IMR-90 (cell line): ENCODE measurements at regions not wholly inside any gene's neighbourhood (a gene's known extent, or its start where the extent isn't known, plus 50 kb on each side); places are given as distances from the start of the nearest gene placed in this dataset.
A peak's percentile ranks its signal among the peaks of the same experiment; 100 is the strongest.

ENCODE experiments used
- ATAC-seq: fragments of 200-7000 bp; cut with Tn5 transposase; 2 replicates; pipeline ENCODE4 v1.9.1; 2020; ENCODE audit warnings: low read depth, mild to moderate bottlenecking, moderate library complexity
- BruUV-seq: library from RNA; stranded (reverse); fragments of 400-500 nt; replicated peaks from 2 replicates; lab custom pipeline; 2021; lab: Mats Ljungman, UMichigan
- CTCF ChIA-PET: fragments of 300-600 bp; formaldehyde crosslinking; extraction: SDS; loops from one replicate; lab custom pipeline; 2021; ENCODE audit warnings: antibody characterized with exemption; lab: Yijun Ruan, JAX
- POLR2A ChIA-PET: fragments of 300-600 bp; sonication (Branson Sonifier 250); formaldehyde crosslinking; loops from one replicate; lab custom pipeline; 2022; ENCODE audit warnings: antibody characterized with exemption; ENCODE audit not compliant: unreplicated experiment; lab: Charles Lee
- DNase-seq: peaks from one replicate; pipeline ENCODE4 v3.0.0; 2013
- H2AFZ ChIP-seq: replicated peaks from 2 replicates; pipeline ENCODE3; 2013; ENCODE audit warnings: low read length, mild to moderate bottlenecking; ENCODE audit not compliant: poor library complexity
- H2AK5ac ChIP-seq: 2 replicates; pipeline ENCODE4 v1.6.1; 2013; ENCODE audit warnings: low read depth, low read length, inconsistent platforms
- H2AK9ac ChIP-seq: replicated peaks from 2 replicates; pipeline ENCODE3; 2013; ENCODE audit warnings: mild to moderate bottlenecking, low read depth, low read length, moderate library complexity; ENCODE audit not compliant: poor library complexity
- H2BK120ac ChIP-seq: 2 replicates; pipeline ENCODE4 v1.6.1; 2013; ENCODE audit warnings: low read depth, low read length, inconsistent platforms
- H2BK15ac ChIP-seq: 3 replicates; pipeline ENCODE4 v1.6.1; 2013; ENCODE audit warnings: low read depth, low read length, inconsistent platforms
- H2BK20ac ChIP-seq: 2 replicates; pipeline ENCODE4 v1.6.1; 2013; ENCODE audit warnings: low read depth, mild to moderate bottlenecking, inconsistent platforms, low read length, moderate library complexity
- H2BK5ac ChIP-seq: 2 replicates; pipeline ENCODE4 v1.6.1; 2013; ENCODE audit warnings: mild to moderate bottlenecking, low read depth, low read length, inconsistent platforms; ENCODE audit not compliant: poor library complexity, severe bottlenecking
- H3K14ac ChIP-seq: replicated peaks from 2 replicates; pipeline ENCODE4 v1.6.1; 2013; ENCODE audit warnings: low read depth, low read length, inconsistent platforms
- H3K18ac ChIP-seq: 2 replicates; pipeline ENCODE4 v1.6.1; 2013; ENCODE audit warnings: low read depth, low read length, control low read depth
- H3K23ac ChIP-seq: 2 replicates; pipeline ENCODE4 v1.6.1; 2013; ENCODE audit warnings: low read depth, low read length, inconsistent platforms
- H3K27ac ChIP-seq: 2 replicates; pipeline ENCODE4 v1.5.1; 2013; ENCODE audit warnings: mild to moderate bottlenecking, control low read depth, low read length; ENCODE audit not compliant: insufficient read depth
- H3K27me3 ChIP-seq: 2 replicates; pipeline ENCODE4 v1.6.1; 2013; ENCODE audit warnings: low read length; ENCODE audit not compliant: control insufficient read depth, insufficient read depth
- H3K36me3 ChIP-seq: 2 replicates; pipeline ENCODE4 v1.6.1; 2013; ENCODE audit warnings: low read length, mixed read lengths; ENCODE audit not compliant: control insufficient read depth, insufficient read depth
- H3K4ac ChIP-seq: 2 replicates; pipeline ENCODE4 v1.6.1; 2013; ENCODE audit warnings: low read depth, low read length, inconsistent platforms
- H3K4me1 ChIP-seq: 2 replicates; pipeline ENCODE4 v1.6.1; 2013; ENCODE audit warnings: low read length, mixed read lengths; ENCODE audit not compliant: control insufficient read depth, insufficient read depth
- H3K4me2 ChIP-seq: 2 replicates; pipeline ENCODE4 v1.6.1; 2013; ENCODE audit warnings: low read depth, mild to moderate bottlenecking, control low read depth, low read length, moderate library complexity
- H3K4me3 ChIP-seq: 2 replicates; pipeline ENCODE4 v1.5.1; 2013; ENCODE audit warnings: low read depth, mild to moderate bottlenecking, control low read depth, low read length, moderate library complexity; ENCODE audit not compliant: insufficient read depth
- H3K56ac ChIP-seq: 2 replicates; pipeline ENCODE4 v1.6.1; 2013; ENCODE audit warnings: low read length, inconsistent platforms; ENCODE audit not compliant: insufficient read depth; ENCODE audit errors: extremely low read depth
- H3K79me1 ChIP-seq, 2 experiments: 2 replicates each; pipeline ENCODE4 v1.6.1; 2013; ENCODE audit warnings: low read length in 2 of 2, inconsistent platforms in 1 of 2, low read depth in 1 of 2
- H3K9ac ChIP-seq: 2 replicates; pipeline ENCODE4 v1.6.1; 2013; ENCODE audit warnings: low read depth, low read length, control low read depth
- H3K9me1 ChIP-seq: 2 replicates; pipeline ENCODE4 v1.6.1; 2013; ENCODE audit warnings: low read length, inconsistent platforms; ENCODE audit not compliant: insufficient read depth
- H3K9me3 ChIP-seq: 2 replicates; pipeline ENCODE4 v1.6.1; 2013; ENCODE audit warnings: low read length; ENCODE audit not compliant: control insufficient read depth, insufficient read depth
- H4K20me1 ChIP-seq: 2 replicates; pipeline ENCODE4 v1.6.1; 2013; ENCODE audit warnings: low read length, inconsistent platforms; ENCODE audit not compliant: insufficient read depth
- H4K5ac ChIP-seq: 2 replicates; pipeline ENCODE4 v1.6.1; 2013; ENCODE audit warnings: mild to moderate bottlenecking, low read depth, low read length, control low read depth
- H4K8ac ChIP-seq, 2 experiments: 2 replicates each; pipeline ENCODE4 v1.6.1; 2013; ENCODE audit warnings: low read depth in 2 of 2, low read length in 2 of 2, control low read depth in 1 of 2, inconsistent platforms in 1 of 2
- H4K91ac ChIP-seq: 2 replicates; pipeline ENCODE4 v1.6.1; 2013; ENCODE audit warnings: low read depth, low read length, inconsistent platforms; ENCODE audit not compliant: insufficient read depth
- BHLHE40 ChIP-seq: fragments of 150-350 bp; IDR thresholded peaks from 2 replicates; pipeline ENCODE4 v1.6.1; 2016; ENCODE audit warnings: mild to moderate bottlenecking, low read depth, low read length
- CEBPB ChIP-seq: IDR thresholded peaks from 2 replicates; pipeline ENCODE4 v1.6.1; 2012; ENCODE audit warnings: low read depth, low read length, improper control_type of control experiment
- CHD1 ChIP-seq: IDR thresholded peaks from 2 replicates; pipeline ENCODE4 v1.6.1; 2012; ENCODE audit warnings: low read depth, low read length, improper control_type of control experiment
- FOS ChIP-seq: fragments of 150-350 bp; IDR thresholded peaks from 2 replicates; pipeline ENCODE4 v1.6.1; 2016; ENCODE audit warnings: low read depth, low read length
- MAFK ChIP-seq: IDR thresholded peaks from 2 replicates; pipeline ENCODE4 v1.6.1; 2012; ENCODE audit warnings: low read depth, low read length, improper control_type of control experiment
- MAZ ChIP-seq: IDR thresholded peaks from 2 replicates; pipeline ENCODE4 v1.6.1; 2012; ENCODE audit warnings: low read depth, mild to moderate bottlenecking, low read length, improper control_type of control experiment, moderate library complexity, borderline replicate concordance
- MXI1 ChIP-seq: IDR thresholded peaks from 2 replicates; pipeline ENCODE4 v1.6.1; 2012; ENCODE audit warnings: low read depth, mild to moderate bottlenecking, low read length, moderate library complexity, borderline replicate concordance
- NFE2L2 ChIP-seq: fragments of 150-350 bp; IDR thresholded peaks from 2 replicates; pipeline ENCODE4 v1.6.1; 2016; ENCODE audit warnings: low read depth, mild to moderate bottlenecking, low read length
- POLR2A ChIP-seq: IDR thresholded peaks from 2 replicates; pipeline ENCODE4 v1.6.1; 2012; ENCODE audit warnings: mild to moderate bottlenecking, low read depth, low read length
- RAD21 ChIP-seq: IDR thresholded peaks from 2 replicates; pipeline ENCODE4 v1.6.1; 2012; ENCODE audit warnings: low read length, improper control_type of control experiment
- RCOR1 ChIP-seq: IDR thresholded peaks from 2 replicates; pipeline ENCODE4 v1.6.1; 2012; ENCODE audit warnings: mild to moderate bottlenecking, low read length, improper control_type of control experiment; ENCODE audit not compliant: insufficient replicate concordance
- RFX5 ChIP-seq: IDR thresholded peaks from 2 replicates; pipeline ENCODE4 v1.8.0; 2012; ENCODE audit warnings: low read depth, mild to moderate bottlenecking, low read length, moderate library complexity
- SMC3 ChIP-seq: fragments of 150-350 bp; IDR thresholded peaks from 2 replicates; pipeline ENCODE4 v1.6.1; 2016; ENCODE audit warnings: low read depth, mild to moderate bottlenecking, antibody characterized with exemption, low read length, moderate library complexity
- WGBS, 2 experiments: methylation state at CpG; one replicate each; pipeline versions ENCODE4 v1.1.5 to v1.1.7; 2013; ENCODE audit warnings: missing lambda C conversion rate in 2 of 2; ENCODE audit not compliant: insufficient read length in 1 of 2; ENCODE audit errors: extremely low coverage in 2 of 2; 5-methylcytosine and 5-hydroxymethylcytosine counted together
- dilution Hi-C: fragments of 300-500 bp; cut with HindIII; formaldehyde crosslinking; loops from one replicate; pipeline ENCODE4 v1.14.3; 2018; ENCODE audit warnings: low sequenced_read_pairs; ENCODE audit not compliant: unreplicated experiment
- in situ Hi-C: fragments of 300-500 bp; cut with MboI; formaldehyde crosslinking; loops from 3 replicates; pipeline ENCODE4 v1.14.3; 2019; ENCODE audit warnings: low sequenced_read_pairs, inconsistent platforms, mixed read lengths
- intact Hi-C: fragments of 100-400 bp; cut with micrococcal nuclease; formaldehyde crosslinking; loops from 2 replicates; pipeline ENCODE4 v1.10.0; 2022
- TF ChIP-seq, protein P1 (sequence below): conservative IDR thresholded peaks from 2 replicates; pipeline ENCODE4 v1.5.1; 2012; ENCODE audit warnings: mild to moderate bottlenecking, low read depth, low read length, improper control_type of control experiment
- TF ChIP-seq, protein P2 (sequence below): fragments of 150-350 bp; IDR thresholded peaks from 2 replicates; pipeline ENCODE4 v1.6.1; 2016; ENCODE audit warnings: low read depth, mild to moderate bottlenecking, low read length, moderate library complexity, borderline replicate concordance
- TF ChIP-seq, protein P3 (sequence below): fragments of 150-350 bp; IDR thresholded peaks from 2 replicates; pipeline ENCODE4 v1.6.1; 2017; ENCODE audit warnings: mild to moderate bottlenecking, antibody characterized with exemption, low read length, low read depth

DNA sequence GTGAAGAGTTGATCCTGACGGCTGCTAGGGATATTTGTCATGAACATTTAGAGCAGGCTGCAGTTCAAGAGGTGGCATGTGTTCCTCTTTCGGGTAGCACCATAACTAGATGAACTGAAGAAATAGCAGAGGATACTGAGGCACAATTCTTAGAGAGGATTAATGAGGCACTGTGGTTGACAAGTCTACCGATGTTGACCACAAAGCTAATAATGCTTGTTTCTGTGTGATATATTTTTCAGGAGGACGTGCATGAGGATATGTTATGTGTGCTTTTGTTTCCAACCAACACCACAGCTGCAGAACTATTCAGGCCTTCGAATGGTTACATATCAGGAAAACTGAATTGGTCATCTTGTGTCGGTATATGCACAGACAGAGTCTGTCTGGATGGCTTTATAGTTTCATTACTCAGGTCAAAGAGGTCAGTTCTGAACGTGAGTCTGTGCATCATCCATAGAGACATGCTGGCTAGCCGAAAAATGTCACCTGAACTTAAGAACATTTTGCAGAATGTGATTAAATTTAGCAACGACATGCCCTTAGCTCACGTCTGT is 210.1 kb upstream of the IRS2 start:
- DNase-seq (no peak), ATAC-seq (no peak)
- Histone ChIP-seq H4K5ac (no peak overlapping the region), H3K4me3 (no peak overlapping the region), H3K56ac (no peak overlapping the region), H4K8ac (no peak overlapping the region), H2BK5ac (no peak overlapping the region), H3K79me1 (no peaks in the 10 kb centered on the region), H3K9me1 (peaks cover 16% of the 10 kb centered on the region), H2BK20ac (no peak overlapping the region), H3K4me2 (no peak overlapping the region), H4K91ac (no peak overlapping the region), H2AK5ac (no peak overlapping the region), H3K9ac (no peak overlapping the region), H3K4ac (no peak overlapping the region), H4K20me1 (no peaks in the 10 kb centered on the region), H2AFZ (no peak overlapping the region), H2AK9ac (no peak overlapping the region), H3K23ac (no peak overlapping the region), H3K27me3 (no peaks in the 10 kb centered on the region), H3K4me1 (peaks cover 15% of the 10 kb centered on the region), H3K27ac (no peak overlapping the region), H2BK120ac (no peak overlapping the region), H3K14ac (no peak overlapping the region), H3K9me3 (no peaks in the 10 kb centered on the region), H2BK15ac (peak overlapping the region; percentile 53; the same call in 1 of the 3 replicates), H3K18ac (no peak overlapping the region), H3K36me3 (no peaks in the 10 kb centered on the region)
- POLR2A ChIA-PET, result no interaction called here
- intact Hi-C loops, result loop anchor here (5.0 kb wide), 1 partner anchor 111 kb away; no protein-coding TSS in a partner anchor
- no peak for TF ChIP-seq MAZ
- no peak for TF ChIP-seq BHLHE40
- TF ChIP-seq, protein P1, sequence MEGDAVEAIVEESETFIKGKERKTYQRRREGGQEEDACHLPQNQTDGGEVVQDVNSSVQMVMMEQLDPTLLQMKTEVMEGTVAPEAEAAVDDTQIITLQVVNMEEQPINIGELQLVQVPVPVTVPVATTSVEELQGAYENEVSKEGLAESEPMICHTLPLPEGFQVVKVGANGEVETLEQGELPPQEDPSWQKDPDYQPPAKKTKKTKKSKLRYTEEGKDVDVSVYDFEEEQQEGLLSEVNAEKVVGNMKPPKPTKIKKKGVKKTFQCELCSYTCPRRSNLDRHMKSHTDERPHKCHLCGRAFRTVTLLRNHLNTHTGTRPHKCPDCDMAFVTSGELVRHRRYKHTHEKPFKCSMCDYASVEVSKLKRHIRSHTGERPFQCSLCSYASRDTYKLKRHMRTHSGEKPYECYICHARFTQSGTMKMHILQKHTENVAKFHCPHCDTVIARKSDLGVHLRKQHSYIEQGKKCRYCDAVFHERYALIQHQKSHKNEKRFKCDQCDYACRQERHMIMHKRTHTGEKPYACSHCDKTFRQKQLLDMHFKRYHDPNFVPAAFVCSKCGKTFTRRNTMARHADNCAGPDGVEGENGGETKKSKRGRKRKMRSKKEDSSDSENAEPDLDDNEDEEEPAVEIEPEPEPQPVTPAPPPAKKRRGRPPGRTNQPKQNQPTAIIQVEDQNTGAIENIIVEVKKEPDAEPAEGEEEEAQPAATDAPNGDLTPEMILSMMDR, result no peak
- no peak for TF ChIP-seq CHD1
- TF ChIP-seq RCOR1, result no peak
- no peak for TF ChIP-seq MAFK
- TF ChIP-seq, protein P2, sequence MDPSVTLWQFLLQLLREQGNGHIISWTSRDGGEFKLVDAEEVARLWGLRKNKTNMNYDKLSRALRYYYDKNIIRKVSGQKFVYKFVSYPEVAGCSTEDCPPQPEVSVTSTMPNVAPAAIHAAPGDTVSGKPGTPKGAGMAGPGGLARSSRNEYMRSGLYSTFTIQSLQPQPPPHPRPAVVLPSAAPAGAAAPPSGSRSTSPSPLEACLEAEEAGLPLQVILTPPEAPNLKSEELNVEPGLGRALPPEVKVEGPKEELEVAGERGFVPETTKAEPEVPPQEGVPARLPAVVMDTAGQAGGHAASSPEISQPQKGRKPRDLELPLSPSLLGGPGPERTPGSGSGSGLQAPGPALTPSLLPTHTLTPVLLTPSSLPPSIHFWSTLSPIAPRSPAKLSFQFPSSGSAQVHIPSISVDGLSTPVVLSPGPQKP, result no peak
- TF ChIP-seq CEBPB, result no peak
- TF ChIP-seq RAD21, result no peak
- no peak for TF ChIP-seq MXI1
- no peak for TF ChIP-seq NFE2L2
- TF ChIP-seq RFX5, result no peak
- no peak for TF ChIP-seq SMC3
- no peak for TF ChIP-seq FOS
- TF ChIP-seq, protein P3, sequence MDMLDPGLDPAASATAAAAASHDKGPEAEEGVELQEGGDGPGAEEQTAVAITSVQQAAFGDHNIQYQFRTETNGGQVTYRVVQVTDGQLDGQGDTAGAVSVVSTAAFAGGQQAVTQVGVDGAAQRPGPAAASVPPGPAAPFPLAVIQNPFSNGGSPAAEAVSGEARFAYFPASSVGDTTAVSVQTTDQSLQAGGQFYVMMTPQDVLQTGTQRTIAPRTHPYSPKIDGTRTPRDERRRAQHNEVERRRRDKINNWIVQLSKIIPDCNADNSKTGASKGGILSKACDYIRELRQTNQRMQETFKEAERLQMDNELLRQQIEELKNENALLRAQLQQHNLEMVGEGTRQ, result no peak
- no peak for TF ChIP-seq POLR2A
- 44% methylated on average over 2 of the region's 10 CpGs; no CpG with 5 or more reads in 1 of the 2 experiments for WGBS, 2 experiments
- in situ Hi-C loops, result no loop called here
- dilution Hi-C loops, result no loop called here
- no TSS peak for BruUV-seq
- CTCF ChIA-PET, result no interaction called here
